IPS DF 4.7 (cell line): ENCODE measurements at regions not wholly inside any gene's neighbourhood (a gene's known extent, or its start where the extent isn't known, plus 50 kb on each side); places are given as distances from the start of the nearest gene placed in this dataset.
"Not testable (repeated sequence)": the region's sequence is repeated elsewhere in the genome, so short reads cannot be mapped to it uniquely, and the experiment has no call there.

Experiments
- DNase-seq: peaks from one replicate; pipeline ENCODE4 v3.0.0-alpha.2; 2013; ENCODE audit warnings: low spot score; ENCODE audit errors: extremely low read depth

DNA sequence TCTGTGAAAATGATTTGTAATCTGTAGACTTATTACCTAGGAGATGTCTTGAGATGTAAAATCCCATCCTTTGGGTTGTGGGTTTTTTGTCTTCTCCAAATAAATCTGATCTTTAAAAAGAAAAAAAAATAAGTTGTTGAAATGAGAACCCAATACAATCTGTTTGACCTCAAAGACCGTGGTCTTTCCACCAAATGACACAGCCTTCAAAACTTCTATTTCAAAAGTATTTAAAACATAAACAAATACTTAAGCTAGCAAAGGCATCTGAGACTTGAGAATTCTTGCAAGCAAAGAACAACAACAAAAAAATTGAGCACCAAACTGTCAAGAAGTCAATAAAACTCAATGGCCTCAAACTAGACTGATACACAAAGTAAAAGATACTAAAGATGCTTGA lies 67.9 kb upstream of the HECW1 start:
- no peak for DNase-seq

DNA sequence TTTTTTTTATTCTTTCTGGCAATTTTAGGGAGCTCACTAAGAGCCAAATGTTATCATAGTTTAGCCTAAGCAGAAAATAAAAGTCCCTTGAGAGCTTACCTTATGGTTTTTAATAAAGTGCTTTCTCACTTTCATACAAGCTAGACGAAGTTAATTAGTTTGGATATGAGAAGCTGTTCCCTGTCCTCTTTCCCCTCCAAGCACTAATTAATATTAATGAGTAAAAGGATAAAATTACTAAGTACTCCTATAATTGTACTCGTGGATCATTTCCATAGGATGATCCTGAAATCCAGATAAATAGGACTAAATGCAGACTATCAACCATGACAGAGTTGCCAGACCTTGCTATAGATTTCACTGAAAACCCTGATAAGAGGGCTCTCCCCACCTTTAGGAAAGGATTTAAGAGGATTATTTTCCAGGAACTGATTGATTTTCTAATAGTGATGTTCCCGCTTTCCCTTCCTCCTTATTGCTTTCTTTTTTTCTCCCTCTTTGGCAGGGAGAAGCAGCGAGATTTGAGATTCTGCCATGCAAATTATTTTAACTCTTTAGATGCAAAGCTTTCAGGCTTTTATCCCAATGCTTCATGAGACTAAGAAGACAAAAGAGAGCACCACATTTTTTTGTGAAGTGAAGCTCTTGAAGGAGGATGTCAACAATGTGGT lies 58.3 kb upstream of the HECW1 start:
- DNase-seq: no peak

DNA sequence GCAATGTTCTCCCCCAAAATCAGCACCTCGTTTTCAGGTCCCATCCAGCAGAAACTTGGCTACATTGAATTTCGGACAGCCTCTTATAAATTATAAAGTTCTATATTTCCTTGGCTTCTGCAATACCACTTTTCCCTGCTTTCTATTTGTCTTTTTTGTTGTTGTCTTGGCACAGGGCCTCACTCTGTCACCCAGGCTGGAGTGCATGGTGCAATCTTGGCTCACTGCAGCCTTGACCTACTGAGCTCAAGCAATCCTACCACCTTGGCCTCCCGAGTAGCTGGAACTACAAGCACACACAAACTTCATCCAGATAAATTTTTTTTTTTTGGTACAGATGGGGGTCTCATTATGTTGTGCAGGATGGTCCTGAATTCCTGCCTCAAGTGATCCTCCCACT lies 55.3 kb upstream of the HECW1 start:
- no peak for DNase-seq

DNA sequence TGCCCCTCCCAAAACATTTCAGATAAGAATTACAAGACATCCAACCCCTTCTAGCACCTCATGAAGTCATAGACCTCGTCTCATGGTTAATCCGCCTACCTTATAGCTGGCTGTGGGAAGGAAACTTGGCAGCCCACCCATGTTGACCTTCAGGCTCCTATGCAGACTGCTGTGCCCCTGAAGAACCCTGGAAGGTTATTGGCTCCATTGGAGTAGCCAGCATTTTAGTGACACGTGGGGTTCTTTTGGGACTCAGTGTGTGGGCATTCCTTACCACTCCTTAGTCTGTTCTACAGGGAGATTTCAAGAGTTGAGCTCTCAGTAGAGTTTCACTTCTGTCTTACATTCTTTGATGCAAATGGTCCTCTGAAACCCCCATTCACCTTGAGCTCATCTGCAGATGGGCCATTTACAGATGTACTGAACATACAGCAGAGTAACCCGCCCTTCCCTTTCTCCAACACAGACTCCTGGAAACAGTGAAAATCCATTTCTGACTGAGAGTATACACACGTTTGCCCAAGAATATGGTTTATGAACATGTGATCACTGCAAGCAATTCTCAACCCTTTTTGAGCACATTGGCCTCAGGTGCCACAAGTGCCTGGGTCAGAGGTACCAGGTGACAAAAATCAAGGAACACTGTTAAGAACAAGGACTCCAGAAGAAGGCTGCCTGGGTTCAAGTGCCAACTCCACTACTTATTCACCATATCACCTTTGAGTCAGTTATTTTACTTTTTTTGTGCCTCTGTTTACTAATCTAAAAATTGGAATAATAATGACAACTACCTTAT lies 54.0 kb upstream of the HECW1 start:
- DNase-seq: no peak

DNA sequence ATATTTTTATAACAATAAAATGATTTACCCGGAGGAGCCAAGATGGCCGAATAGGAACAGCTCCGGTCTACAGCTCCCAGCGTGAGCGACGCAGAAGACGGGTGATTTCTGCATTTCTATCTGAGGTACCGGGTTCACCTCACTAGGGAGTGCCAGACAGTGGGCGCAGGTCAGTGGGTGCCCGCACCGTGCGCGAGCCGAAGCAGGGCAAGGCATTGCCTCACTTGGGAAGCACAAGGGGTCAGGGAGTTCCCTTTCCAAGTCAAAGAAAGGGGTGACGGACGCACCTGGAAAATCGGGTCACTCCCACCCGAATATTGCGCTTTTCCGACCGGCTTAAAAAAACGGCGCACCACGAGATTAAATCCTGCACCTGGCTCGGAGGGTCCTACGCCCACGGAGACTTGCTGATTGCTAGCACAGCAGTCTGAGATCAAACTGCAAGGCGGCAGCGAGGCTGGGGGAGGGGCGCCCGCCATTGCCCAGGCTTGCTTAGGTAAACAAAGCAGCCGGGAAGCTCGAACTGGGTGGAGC lies 53.3 kb upstream of the HECW1 start:
- not testable (repeated sequence) for DNase-seq
